Neural progenitor cell (in vitro differentiated cells): ENCODE measurements at regions not wholly inside any gene's neighbourhood (a gene's known extent, or its start where the extent isn't known, plus 50 kb on each side); places are given as distances from the start of the nearest gene placed in this dataset.

ENCODE experiments used
- DNase-seq: peaks from one replicate; pipeline ENCODE4 v3.0.0-alpha.2; 2016; ENCODE audit warnings: low spot score
- H2AFZ ChIP-seq: fragments of 200-600 bp; sonication (generic); replicated peaks from 2 replicates; pipeline ENCODE4 v1.6.1; 2016; ENCODE audit warnings: antibody characterized with exemption
- H3F3A ChIP-seq: fragments of 200-600 bp; sonication (generic); 2 replicates; pipeline ENCODE4 v1.6.1; 2016; ENCODE audit warnings: antibody characterized with exemption, low read depth
- H3K27ac ChIP-seq: fragments of 200-600 bp; sonication (generic); 2 replicates; pipeline ENCODE4 v1.5.1; 2016; ENCODE audit warnings: mild to moderate bottlenecking
- H3K27me3 ChIP-seq: fragments of 200-600 bp; sonication (generic); 2 replicates; pipeline ENCODE4 v1.6.1; 2016; ENCODE audit warnings: mild to moderate bottlenecking, moderate library complexity
- H3K36me3 ChIP-seq: fragments of 200-600 bp; sonication (generic); 2 replicates; pipeline ENCODE4 v1.5.1; 2016
- H3K4me1 ChIP-seq: fragments of 200-600 bp; sonication (generic); 2 replicates; pipeline ENCODE4 v1.6.1; 2016; ENCODE audit warnings: mixed run types
- H3K4me2 ChIP-seq: fragments of 200-600 bp; sonication (generic); 2 replicates; pipeline ENCODE4 v1.6.1; 2016
- H3K4me3 ChIP-seq: fragments of 200-600 bp; sonication (generic); 2 replicates; pipeline ENCODE4 v1.5.1; 2016
- H3K79me2 ChIP-seq: fragments of 200-600 bp; sonication (generic); 2 replicates; pipeline ENCODE4 v1.6.1; 2016; ENCODE audit warnings: low read depth
- H3K9ac ChIP-seq: fragments of 200-600 bp; sonication (generic); 2 replicates; pipeline ENCODE4 v1.6.1; 2016
- H3K9me3 ChIP-seq: fragments of 200-600 bp; sonication (generic); 2 replicates; pipeline ENCODE4 v1.5.1; 2016; ENCODE audit warnings: low read depth
- H4K20me1 ChIP-seq: fragments of 200-600 bp; sonication (generic); 2 replicates; pipeline ENCODE4 v1.6.1; 2016; ENCODE audit warnings: low read depth
- H3K27ac Mint-ChIP-seq: 3 replicates; pipeline ENCODE4 v1.8.0; 2021; ENCODE audit warnings: mixed read lengths
- H3K27me3 Mint-ChIP-seq: 2 replicates; pipeline ENCODE4 v1.8.0; 2022; ENCODE audit warnings: low read depth, mild to moderate bottlenecking, inconsistent platforms, moderate library complexity, mixed read lengths; ENCODE audit not compliant: insufficient read depth
- H3K36me3 Mint-ChIP-seq: 3 replicates; pipeline ENCODE4 v1.8.0; 2021; ENCODE audit warnings: mixed read lengths
- H3K4me1 Mint-ChIP-seq: 3 replicates; pipeline ENCODE4 v1.8.0; 2021; ENCODE audit warnings: mixed read lengths
- H3K4me3 Mint-ChIP-seq: 3 replicates; pipeline ENCODE4 v1.8.0; 2021; ENCODE audit warnings: mild to moderate bottlenecking, moderate library complexity, mixed read lengths
- H3K9me3 Mint-ChIP-seq: 3 replicates; pipeline ENCODE4 v1.8.0; 2020; ENCODE audit warnings: mixed read lengths
- EZH2 ChIP-seq: fragments of 200-600 bp; sonication (generic); IDR thresholded peaks from 2 replicates; pipeline ENCODE4 v1.6.1; 2017; ENCODE audit warnings: antibody characterized with exemption, mild to moderate bottlenecking, moderate library complexity
- EZH2phosphoT487 ChIP-seq: fragments of 200-600 bp; sonication (generic); IDR thresholded peaks from 2 replicates; pipeline ENCODE4 v1.6.1; 2017; ENCODE audit warnings: antibody characterized with exemption
- TF ChIP-seq, protein P1 (sequence below): fragments of 200-600 bp; sonication (generic); IDR thresholded peaks from 2 replicates; pipeline ENCODE4 v1.5.1; 2017; ENCODE audit warnings: antibody characterized with exemption, mild to moderate bottlenecking

DNA sequence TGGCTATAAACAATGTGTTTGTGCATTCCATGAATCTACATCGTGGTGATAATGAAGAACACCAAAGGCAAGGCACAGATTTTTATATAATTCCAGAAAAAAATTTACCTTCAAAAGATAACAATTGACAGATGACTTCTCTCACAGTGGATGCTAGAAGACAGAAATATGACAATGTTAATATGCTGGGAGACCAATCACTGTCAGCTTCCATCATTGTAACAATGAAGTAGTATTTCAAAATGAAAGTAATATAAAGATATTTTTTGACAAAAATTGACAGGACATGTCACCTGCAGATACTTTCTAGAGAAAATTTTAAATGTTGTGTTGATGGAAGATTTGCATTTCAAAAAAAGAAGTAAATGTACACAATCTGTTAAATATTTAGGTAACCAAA, 1925.9 kb upstream of the LRRTM1 start:
- no peak overlapping the region for H3K27ac ChIP-seq
- H3K79me2 ChIP-seq: no peaks in the 10 kb centered on the region
- Mint-ChIP-seq H3K27ac (no peak overlapping the region), H3K36me3 (no peaks in the 10 kb centered on the region), H3K4me3 (no peak overlapping the region), H3K9me3 (no peaks in the 10 kb centered on the region), H3K27me3 (no peaks in the 10 kb centered on the region), H3K4me1 (no peaks in the 10 kb centered on the region)
- no peaks in the 10 kb centered on the region for H3K27me3 ChIP-seq
- no peak for DNase-seq
- TF ChIP-seq, protein P1, sequence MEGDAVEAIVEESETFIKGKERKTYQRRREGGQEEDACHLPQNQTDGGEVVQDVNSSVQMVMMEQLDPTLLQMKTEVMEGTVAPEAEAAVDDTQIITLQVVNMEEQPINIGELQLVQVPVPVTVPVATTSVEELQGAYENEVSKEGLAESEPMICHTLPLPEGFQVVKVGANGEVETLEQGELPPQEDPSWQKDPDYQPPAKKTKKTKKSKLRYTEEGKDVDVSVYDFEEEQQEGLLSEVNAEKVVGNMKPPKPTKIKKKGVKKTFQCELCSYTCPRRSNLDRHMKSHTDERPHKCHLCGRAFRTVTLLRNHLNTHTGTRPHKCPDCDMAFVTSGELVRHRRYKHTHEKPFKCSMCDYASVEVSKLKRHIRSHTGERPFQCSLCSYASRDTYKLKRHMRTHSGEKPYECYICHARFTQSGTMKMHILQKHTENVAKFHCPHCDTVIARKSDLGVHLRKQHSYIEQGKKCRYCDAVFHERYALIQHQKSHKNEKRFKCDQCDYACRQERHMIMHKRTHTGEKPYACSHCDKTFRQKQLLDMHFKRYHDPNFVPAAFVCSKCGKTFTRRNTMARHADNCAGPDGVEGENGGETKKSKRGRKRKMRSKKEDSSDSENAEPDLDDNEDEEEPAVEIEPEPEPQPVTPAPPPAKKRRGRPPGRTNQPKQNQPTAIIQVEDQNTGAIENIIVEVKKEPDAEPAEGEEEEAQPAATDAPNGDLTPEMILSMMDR: no peak
- no peak for TF ChIP-seq EZH2phosphoT487
- no peak for TF ChIP-seq EZH2
- H3K9me3 ChIP-seq: no peaks in the 10 kb centered on the region
- no peak overlapping the region for H2AFZ ChIP-seq
- H3K4me1 ChIP-seq: no peaks in the 10 kb centered on the region
- H4K20me1 ChIP-seq: no peaks in the 10 kb centered on the region
- no peak overlapping the region for H3K4me2 ChIP-seq
- no peak overlapping the region for H3K4me3 ChIP-seq
- no peaks in the 10 kb centered on the region for H3F3A ChIP-seq
- no peaks in the 10 kb centered on the region for H3K36me3 ChIP-seq
- no peak overlapping the region for H3K9ac ChIP-seq

DNA sequence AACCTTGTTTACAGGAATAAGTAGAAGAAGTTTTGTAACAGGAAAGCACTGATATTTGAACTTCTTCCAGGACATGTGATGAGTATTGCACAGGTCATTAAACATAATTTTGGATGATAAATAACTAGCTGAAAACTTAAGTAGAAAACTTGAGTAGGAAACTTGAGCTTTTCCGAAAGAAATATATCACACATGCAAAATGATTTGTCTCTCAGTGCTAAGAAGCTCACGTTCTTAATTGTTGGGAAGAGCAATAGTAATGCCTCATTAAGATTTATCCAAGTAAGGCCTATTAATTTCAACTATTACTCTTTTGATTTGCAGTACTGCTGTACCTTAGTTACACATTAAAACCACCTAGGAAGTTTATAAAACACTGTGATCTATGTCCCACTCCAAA, 1921.9 kb upstream of the LRRTM1 start:
- no peaks in the 10 kb centered on the region for H3K79me2 ChIP-seq
- Mint-ChIP-seq H3K9me3 (peaks cover 4% of the 10 kb centered on the region), H3K27me3 (no peaks in the 10 kb centered on the region), H3K4me3 (no peak overlapping the region), H3K27ac (no peak overlapping the region), H3K36me3 (no peaks in the 10 kb centered on the region), H3K4me1 (no peaks in the 10 kb centered on the region)
- no peaks in the 10 kb centered on the region for H4K20me1 ChIP-seq
- TF ChIP-seq, protein P1: no peak
- TF ChIP-seq EZH2 (no peak), EZH2phosphoT487 (no peak)
- no peaks in the 10 kb centered on the region for H3K4me1 ChIP-seq
- no peak overlapping the region for H3K27ac ChIP-seq
- no peak overlapping the region for H3K4me3 ChIP-seq
- no peak overlapping the region for H2AFZ ChIP-seq
- no peaks in the 10 kb centered on the region for H3F3A ChIP-seq
- H3K36me3 ChIP-seq: peaks cover 4% of the 10 kb centered on the region
- H3K9me3 ChIP-seq: peaks cover 4% of the 10 kb centered on the region
- no peak for DNase-seq
- H3K9ac ChIP-seq: no peak overlapping the region
- no peak overlapping the region for H3K4me2 ChIP-seq
- H3K27me3 ChIP-seq: no peaks in the 10 kb centered on the region

DNA sequence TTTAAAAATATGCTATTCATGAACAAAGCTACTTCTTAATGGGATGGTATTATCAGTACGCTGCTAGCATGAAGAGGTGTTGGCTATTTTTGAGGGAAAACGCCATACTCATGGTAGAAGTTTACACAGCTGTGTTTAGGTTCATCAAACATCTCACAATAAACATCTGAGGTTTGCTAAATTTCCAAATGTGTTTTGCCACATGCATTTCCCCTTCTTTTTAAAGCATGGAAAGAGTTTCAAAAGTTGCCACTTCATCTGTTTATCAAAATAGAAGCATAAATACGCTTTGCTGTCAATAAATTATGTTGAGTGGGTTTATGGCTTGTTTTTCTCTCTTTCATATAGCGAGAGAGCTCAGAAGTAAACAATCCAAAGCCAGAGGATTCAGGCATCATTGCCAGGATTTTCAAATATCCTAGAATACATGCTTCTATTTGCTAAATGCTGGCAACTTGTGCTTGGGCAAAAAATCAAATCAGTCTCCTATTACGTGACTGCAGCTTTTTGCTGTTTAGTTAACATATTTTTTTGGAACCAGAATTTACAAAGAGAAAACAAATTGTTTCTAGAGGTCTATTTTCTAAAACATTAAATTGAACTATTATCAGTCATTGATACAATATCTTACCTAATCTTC, 1919.9 kb upstream of the LRRTM1 start:
- no peaks in the 10 kb centered on the region for H3K4me1 Mint-ChIP-seq
- TF ChIP-seq, protein P1: no peak
- TF ChIP-seq EZH2phosphoT487: no peak
- TF ChIP-seq EZH2: no peak
- no peaks in the 10 kb centered on the region for H3K4me1 ChIP-seq
- no peaks in the 10 kb centered on the region for H3K79me2 ChIP-seq
- H3K4me2 ChIP-seq: no peak overlapping the region
- H3K27me3 ChIP-seq: no peaks in the 10 kb centered on the region
- H3K4me3 ChIP-seq: no peak overlapping the region
- no peak overlapping the region for H2AFZ ChIP-seq
- no peak overlapping the region for H3K27ac ChIP-seq
- H3K27me3 Mint-ChIP-seq: no peaks in the 10 kb centered on the region
- peaks cover 4% of the 10 kb centered on the region for H3K36me3 ChIP-seq
- H4K20me1 ChIP-seq: no peaks in the 10 kb centered on the region
- DNase-seq: no peak
- H3F3A ChIP-seq: no peaks in the 10 kb centered on the region
- H3K4me3 Mint-ChIP-seq: no peak overlapping the region
- no peak overlapping the region for H3K9ac ChIP-seq
- H3K36me3 Mint-ChIP-seq: no peaks in the 10 kb centered on the region
- no peak overlapping the region for H3K27ac Mint-ChIP-seq
- H3K9me3 Mint-ChIP-seq: peaks cover 4% of the 10 kb centered on the region
- peaks cover 4% of the 10 kb centered on the region for H3K9me3 ChIP-seq
